Fibroblast of lung (primary cell): ENCODE measurements at regions not wholly inside any gene's neighbourhood (a gene's known extent, or its start where the extent isn't known, plus 50 kb on each side); places are given as distances from the start of the nearest gene placed in this dataset.

Experiments used
- CTCF ChIP-seq, 2 donors: IDR thresholded peaks in 1 of 2; conservative IDR thresholded peaks in 1 of 2; 1 replicate in 1 of 2; 2 replicates in 1 of 2; pipeline ENCODE4 v1.5.1; 2011 to 2012; ENCODE audit warnings: low read length in 2 of 2, control low read depth in 1 of 2, inconsistent platforms in 1 of 2, low read depth in 1 of 2, mild to moderate bottlenecking in 1 of 2
- EZH2 ChIP-seq: IDR thresholded peaks from 2 replicates; pipeline ENCODE4 v1.5.1; 2012; ENCODE audit warnings: low read length, control low read depth, mild to moderate bottlenecking; ENCODE audit errors: missing control alignments

GRCh38 chr12:46970636-46971035 is 108.8 kb upstream of the PCED1B start:
- TF ChIP-seq CTCF (conservative IDR thresholded peaks at IDR 0.05 in 1 of 2, IDR thresholded peaks at IDR 0.05 in 1 of 2; ENCODE audit: low read depth in 1 of 2, low read length in 2 of 2): no peak
- no peak for TF ChIP-seq EZH2
